OCI-LY1 (cell line): ENCODE measurements at regions not wholly inside any gene's neighbourhood (a gene's known extent, or its start where the extent isn't known, plus 50 kb on each side); places are given as distances from the start of the nearest gene placed in this dataset.

Experiments
- CTCF ChIP-seq: fragments of 200-600 bp; sonication (generic), shearing (Covaris generic); IDR thresholded peaks from 2 replicates; pipeline ENCODE4 v1.5.1; 2017; ENCODE audit warnings: mild to moderate bottlenecking, antibody characterized with exemption, low read length, moderate library complexity, mixed read lengths
- EZH2 ChIP-seq: fragments of 200-600 bp; sonication (generic), shearing (Covaris generic); IDR thresholded peaks from 2 replicates; pipeline ENCODE4 v1.8.0; 2017; ENCODE audit warnings: borderline replicate concordance, mixed run types, mild to moderate bottlenecking, antibody characterized with exemption, low read length, moderate library complexity, mixed read lengths

DNA sequence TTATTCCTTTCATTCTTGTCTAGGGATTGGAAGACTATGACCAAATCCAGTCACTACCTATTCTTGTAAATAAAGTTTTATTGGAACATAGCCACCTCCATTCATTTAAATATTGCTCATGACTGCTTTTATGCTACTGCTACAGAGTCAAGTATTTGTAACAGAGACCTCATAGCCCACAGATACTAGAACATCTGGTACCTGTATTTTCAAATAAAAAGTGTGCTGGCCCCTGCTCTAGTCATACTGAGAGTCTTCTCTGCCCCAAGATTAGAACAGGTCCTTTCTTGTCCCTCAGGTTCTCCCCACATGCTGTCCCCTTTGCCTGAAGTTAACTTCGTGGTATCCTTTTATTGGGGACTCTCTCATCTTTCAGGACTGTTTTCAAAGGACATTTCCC, 422.3 kb downstream of the CBLN4 start:
- TF ChIP-seq CTCF (no peak), EZH2 (no peak)
